ENCODE measurements at regions not wholly inside any gene's neighbourhood (a gene's known extent, or its start where the extent isn't known, plus 50 kb on each side); places are given as distances from the start of the nearest gene placed in this dataset.

GRCh38 chr2:19580264-19580663 is 221.8 kb upstream of the OSR1 start:
- TF ChIP-seq GLI2 (tag by site-specific recombination; IDR thresholded peaks at IDR 0.05; ENCODE audit: borderline replicate concordance, low read depth): no peak
- TF ChIP-seq, protein P1, sequence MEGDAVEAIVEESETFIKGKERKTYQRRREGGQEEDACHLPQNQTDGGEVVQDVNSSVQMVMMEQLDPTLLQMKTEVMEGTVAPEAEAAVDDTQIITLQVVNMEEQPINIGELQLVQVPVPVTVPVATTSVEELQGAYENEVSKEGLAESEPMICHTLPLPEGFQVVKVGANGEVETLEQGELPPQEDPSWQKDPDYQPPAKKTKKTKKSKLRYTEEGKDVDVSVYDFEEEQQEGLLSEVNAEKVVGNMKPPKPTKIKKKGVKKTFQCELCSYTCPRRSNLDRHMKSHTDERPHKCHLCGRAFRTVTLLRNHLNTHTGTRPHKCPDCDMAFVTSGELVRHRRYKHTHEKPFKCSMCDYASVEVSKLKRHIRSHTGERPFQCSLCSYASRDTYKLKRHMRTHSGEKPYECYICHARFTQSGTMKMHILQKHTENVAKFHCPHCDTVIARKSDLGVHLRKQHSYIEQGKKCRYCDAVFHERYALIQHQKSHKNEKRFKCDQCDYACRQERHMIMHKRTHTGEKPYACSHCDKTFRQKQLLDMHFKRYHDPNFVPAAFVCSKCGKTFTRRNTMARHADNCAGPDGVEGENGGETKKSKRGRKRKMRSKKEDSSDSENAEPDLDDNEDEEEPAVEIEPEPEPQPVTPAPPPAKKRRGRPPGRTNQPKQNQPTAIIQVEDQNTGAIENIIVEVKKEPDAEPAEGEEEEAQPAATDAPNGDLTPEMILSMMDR (tag by site-specific recombination; IDR thresholded peaks at IDR 0.05): no peak
- TF ChIP-seq ZNF274 (IDR thresholded peaks at IDR 0.05; ENCODE audit: low read length): no peak
- no peak for TF ChIP-seq ZNF274 (tag by site-specific recombination; IDR thresholded peaks at IDR 0.05; ENCODE audit: borderline replicate concordance)
- TF ChIP-seq, protein P2, sequence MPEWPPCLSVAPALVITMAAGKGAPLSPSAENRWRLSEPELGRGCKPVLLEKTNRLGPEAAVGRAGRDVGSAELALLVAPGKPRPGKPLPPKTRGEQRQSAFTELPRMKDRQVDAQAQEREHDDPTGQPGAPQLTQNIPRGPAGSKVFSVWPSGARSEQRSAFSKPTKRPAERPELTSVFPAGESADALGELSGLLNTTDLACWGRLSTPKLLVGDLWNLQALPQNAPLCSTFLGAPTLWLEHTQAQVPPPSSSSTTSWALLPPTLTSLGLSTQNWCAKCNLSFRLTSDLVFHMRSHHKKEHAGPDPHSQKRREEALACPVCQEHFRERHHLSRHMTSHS (tag by site-specific recombination; IDR thresholded peaks at IDR 0.05): no peak
- TF ChIP-seq ZNF211 (tag by site-specific recombination; IDR thresholded peaks at IDR 0.05; ENCODE audit: low read depth): no peak
